ENCODE measurements at regions not wholly inside any gene's neighbourhood (a gene's known extent, or its start where the extent isn't known, plus 50 kb on each side); places are given as distances from the start of the nearest gene placed in this dataset.

DNA sequence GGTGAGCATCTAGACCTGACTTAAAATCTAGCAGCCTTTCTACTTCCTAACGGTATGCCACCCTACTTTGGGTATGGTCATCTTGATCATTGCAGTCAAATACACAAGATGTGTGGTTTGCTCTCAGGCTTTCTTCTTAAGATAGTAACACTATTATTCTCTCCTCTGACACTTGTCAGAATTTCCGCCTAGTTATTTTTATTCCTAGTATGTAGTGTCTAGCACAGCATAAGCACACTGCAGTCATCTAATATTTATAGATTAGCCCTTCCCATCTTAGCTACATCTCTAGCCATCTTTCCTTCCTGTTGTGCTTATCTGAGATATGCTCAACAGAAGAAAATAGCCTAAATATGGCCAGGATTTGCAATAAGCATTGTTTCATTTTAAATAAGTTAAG lies 180.1 kb downstream of the C12orf50 start:
- no peaks in the 10 kb centered on the region for H3K79me2 ChIP-seq (ENCODE audit: insufficient read depth, low read depth)
- peaks cover 13% of the 10 kb centered on the region for H3K4me1 ChIP-seq (ENCODE audit: low read depth, poor library complexity, severe bottlenecking)
- no peaks in the 10 kb centered on the region for H3K27me3 ChIP-seq (ENCODE audit: insufficient read depth, low read depth)
- H3K9ac ChIP-seq: no peak overlapping the region
- no peak overlapping the region for H2AFZ ChIP-seq (ENCODE audit: low read depth)
- TF ChIP-seq, protein P1, sequence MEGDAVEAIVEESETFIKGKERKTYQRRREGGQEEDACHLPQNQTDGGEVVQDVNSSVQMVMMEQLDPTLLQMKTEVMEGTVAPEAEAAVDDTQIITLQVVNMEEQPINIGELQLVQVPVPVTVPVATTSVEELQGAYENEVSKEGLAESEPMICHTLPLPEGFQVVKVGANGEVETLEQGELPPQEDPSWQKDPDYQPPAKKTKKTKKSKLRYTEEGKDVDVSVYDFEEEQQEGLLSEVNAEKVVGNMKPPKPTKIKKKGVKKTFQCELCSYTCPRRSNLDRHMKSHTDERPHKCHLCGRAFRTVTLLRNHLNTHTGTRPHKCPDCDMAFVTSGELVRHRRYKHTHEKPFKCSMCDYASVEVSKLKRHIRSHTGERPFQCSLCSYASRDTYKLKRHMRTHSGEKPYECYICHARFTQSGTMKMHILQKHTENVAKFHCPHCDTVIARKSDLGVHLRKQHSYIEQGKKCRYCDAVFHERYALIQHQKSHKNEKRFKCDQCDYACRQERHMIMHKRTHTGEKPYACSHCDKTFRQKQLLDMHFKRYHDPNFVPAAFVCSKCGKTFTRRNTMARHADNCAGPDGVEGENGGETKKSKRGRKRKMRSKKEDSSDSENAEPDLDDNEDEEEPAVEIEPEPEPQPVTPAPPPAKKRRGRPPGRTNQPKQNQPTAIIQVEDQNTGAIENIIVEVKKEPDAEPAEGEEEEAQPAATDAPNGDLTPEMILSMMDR (conservative IDR thresholded peaks at IDR 0.05; ENCODE audit: low read depth, low read length): no peak
- no peak overlapping the region for H3K4me3 ChIP-seq (IDR thresholded peaks at IDR 0.05; ENCODE audit: insufficient read depth, low read depth, low read length)
- H3K36me3 ChIP-seq (ENCODE audit: insufficient read depth): no peaks in the 10 kb centered on the region
- H3K4me2 ChIP-seq: no peak overlapping the region
- H4K20me1 ChIP-seq (ENCODE audit: insufficient read depth): no peaks in the 10 kb centered on the region
- no peak overlapping the region for H3K27ac ChIP-seq

DNA sequence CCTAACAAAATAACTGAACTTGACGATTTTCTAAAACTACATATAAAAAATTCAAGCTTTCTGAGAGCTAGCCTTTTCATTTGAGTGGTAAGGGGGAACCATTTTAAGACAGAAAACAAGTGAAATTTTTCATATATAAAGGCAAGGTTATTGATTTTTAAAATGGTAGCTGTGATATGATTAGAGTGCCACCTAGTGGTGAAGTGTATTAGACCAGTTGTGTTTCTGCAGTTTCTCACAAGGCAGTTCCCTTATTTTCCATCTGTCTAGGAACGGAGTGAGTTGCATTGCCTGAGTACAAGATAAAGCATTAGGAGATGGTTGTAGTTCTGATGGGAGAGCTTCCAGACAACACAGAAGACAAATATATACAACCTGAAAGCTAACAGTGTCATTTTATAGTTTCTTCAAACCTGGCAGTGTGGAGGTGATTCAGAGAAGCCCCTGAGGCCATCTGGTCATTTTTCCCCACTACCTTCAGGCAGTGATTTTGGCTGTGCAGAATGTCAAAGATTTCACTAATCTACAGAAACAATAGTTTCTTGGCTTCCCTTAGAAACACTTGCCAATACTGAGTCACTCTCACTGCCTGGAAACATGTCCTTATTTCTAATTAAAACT lies 180.8 kb downstream of the C12orf50 start:
- Histone ChIP-seq H2AFZ (ENCODE audit: low read depth) (no peak overlapping the region), H3K9ac (no peak overlapping the region), H3K4me3 (IDR thresholded peaks at IDR 0.05; ENCODE audit: insufficient read depth, low read depth, low read length) (no peak overlapping the region), H3K4me1 (ENCODE audit: low read depth, poor library complexity, severe bottlenecking) (peaks cover 13% of the 10 kb centered on the region), H3K79me2 (ENCODE audit: insufficient read depth, low read depth) (no peaks in the 10 kb centered on the region), H3K36me3 (ENCODE audit: insufficient read depth) (no peaks in the 10 kb centered on the region), H3K27ac (no peak overlapping the region), H4K20me1 (ENCODE audit: insufficient read depth) (no peaks in the 10 kb centered on the region), H3K27me3 (ENCODE audit: insufficient read depth, low read depth) (no peaks in the 10 kb centered on the region), H3K4me2 (no peak overlapping the region)
- TF ChIP-seq, protein P1 (conservative IDR thresholded peaks at IDR 0.05; ENCODE audit: low read depth, low read length): peak; percentile 83

DNA sequence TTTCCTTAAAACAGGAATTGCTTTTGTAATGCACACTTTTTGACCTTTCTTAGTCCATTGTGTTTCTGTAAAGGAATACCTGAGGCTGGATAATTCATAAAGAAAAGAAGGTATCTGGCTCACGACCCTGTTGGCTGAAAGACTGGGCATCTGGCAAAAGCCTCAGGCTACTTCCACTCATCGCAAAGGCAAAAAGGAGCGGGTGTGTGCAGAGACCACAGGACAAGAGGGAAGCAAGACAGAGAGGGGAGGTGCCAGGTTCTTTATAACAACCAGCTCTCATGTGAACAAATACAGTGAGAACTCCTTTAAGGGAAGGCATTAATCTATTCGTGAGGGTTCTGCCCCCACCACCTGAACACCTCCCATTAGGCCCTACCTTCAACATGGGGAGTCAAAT lies 182.1 kb downstream of the C12orf50 start:
- TF ChIP-seq, protein P1 (conservative IDR thresholded peaks at IDR 0.05; ENCODE audit: low read depth, low read length): no peak
- no peak overlapping the region for H3K4me3 ChIP-seq (IDR thresholded peaks at IDR 0.05; ENCODE audit: insufficient read depth, low read depth, low read length)
- no peaks in the 10 kb centered on the region for H4K20me1 ChIP-seq (ENCODE audit: insufficient read depth)
- no peak overlapping the region for H2AFZ ChIP-seq (ENCODE audit: low read depth)
- no peak overlapping the region for H3K27ac ChIP-seq
- H3K9ac ChIP-seq: no peak overlapping the region
- peaks cover 13% of the 10 kb centered on the region for H3K4me1 ChIP-seq (ENCODE audit: low read depth, poor library complexity, severe bottlenecking)
- no peaks in the 10 kb centered on the region for H3K27me3 ChIP-seq (ENCODE audit: insufficient read depth, low read depth)
- no peaks in the 10 kb centered on the region for H3K79me2 ChIP-seq (ENCODE audit: insufficient read depth, low read depth)
- H3K36me3 ChIP-seq (ENCODE audit: insufficient read depth): no peaks in the 10 kb centered on the region
- H3K4me2 ChIP-seq: no peak overlapping the region

DNA sequence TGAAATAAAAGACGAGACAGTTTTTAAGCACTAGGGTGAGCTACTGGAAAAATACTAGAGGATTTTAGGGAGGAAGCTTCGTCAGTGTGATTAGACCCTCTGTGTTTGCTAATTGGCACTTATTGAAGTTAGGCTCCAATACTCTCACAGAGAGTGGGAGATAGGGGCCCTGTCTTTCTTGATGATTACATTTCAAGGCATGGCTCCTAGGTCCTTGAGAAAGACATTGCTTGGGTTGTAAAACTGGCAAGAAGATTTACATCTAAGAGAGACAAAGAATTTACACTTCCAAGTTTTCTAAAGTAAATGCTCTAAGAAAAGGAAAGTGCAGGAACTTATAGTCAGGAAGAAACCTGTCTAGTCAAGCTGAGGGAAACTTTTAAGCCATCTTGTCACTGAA lies 183.2 kb downstream of the C12orf50 start:
- no peak overlapping the region for H3K27ac ChIP-seq

More for the DNA sequence above, 183.2 kb downstream of the C12orf50 start:
- TF ChIP-seq, protein P1 (conservative IDR thresholded peaks at IDR 0.05; ENCODE audit: low read depth, low read length): no peak
- Histone ChIP-seq H3K9ac (no peak overlapping the region), H4K20me1 (ENCODE audit: insufficient read depth) (no peaks in the 10 kb centered on the region), H3K4me3 (IDR thresholded peaks at IDR 0.05; ENCODE audit: insufficient read depth, low read depth, low read length) (no peak overlapping the region), H3K4me1 (ENCODE audit: low read depth, poor library complexity, severe bottlenecking) (peaks cover 13% of the 10 kb centered on the region), H3K4me2 (no peak overlapping the region), H3K36me3 (ENCODE audit: insufficient read depth) (no peaks in the 10 kb centered on the region), H2AFZ (ENCODE audit: low read depth) (no peak overlapping the region), H3K27me3 (ENCODE audit: insufficient read depth, low read depth) (no peaks in the 10 kb centered on the region), H3K79me2 (ENCODE audit: insufficient read depth, low read depth) (no peaks in the 10 kb centered on the region)

Measured in KMS-11 (cell line).